ENCODE measurements at regions not wholly inside any gene's neighbourhood (a gene's known extent, or its start where the extent isn't known, plus 50 kb on each side); places are given as distances from the start of the nearest gene placed in this dataset.

- TF ChIP-seq EZH2 (IDR thresholded peaks at IDR 0.05; ENCODE audit: borderline replicate concordance, low read depth, low read length, severe bottlenecking) (no peak), JUN (IDR thresholded peaks at IDR 0.05; ENCODE audit: borderline replicate concordance, insufficient read depth, insufficient read length, low read depth) (no peak), FOS (IDR thresholded peaks at IDR 0.05; ENCODE audit: borderline replicate concordance, insufficient read depth, low read length) (no peak), MAX (IDR thresholded peaks at IDR 0.05; ENCODE audit: insufficient read depth, insufficient read length) (no peak), POLR2AphosphoS5 (IDR thresholded peaks at IDR 0.05; ENCODE audit: insufficient read depth, low read depth, low read length) (no peak), GATA2 (IDR thresholded peaks at IDR 0.05; ENCODE audit: insufficient read depth, insufficient read length, low read depth, low read length) (no peak), CTCF (IDR thresholded peaks at IDR 0.05; ENCODE audit: extremely low read depth in 1 of 2, insufficient read depth in 1 of 2, low read depth in 1 of 2, low read length in 2 of 2) (no peak), POLR2A (IDR thresholded peaks at IDR 0.05; ENCODE audit: low read depth, low read length) (no peak), MYC (IDR thresholded peaks at IDR 0.05; ENCODE audit: low read depth, low read length) (no peak)
- Histone ChIP-seq H3K36me3 (ENCODE audit: control insufficient read depth in 2 of 2, extremely low read depth in 1 of 2, insufficient read depth in 2 of 2, low read length in 2 of 2) (no peaks in the 10 kb centered on the region), H3K27me3 (ENCODE audit: control insufficient read depth in 2 of 2, insufficient read depth in 2 of 2, low read length in 2 of 2) (no peaks in the 10 kb centered on the region), H3K27ac (ENCODE audit: insufficient read depth, low read depth, low read length) (no peak overlapping the region), H3K9me1 (replicated peaks; ENCODE audit: control insufficient read depth, extremely low read depth, insufficient read depth, low read length) (no peaks in the 10 kb centered on the region), H3K9me3 (replicated peaks; ENCODE audit: control insufficient read depth, insufficient read depth, low read length) (no peaks in the 10 kb centered on the region), H2AFZ (ENCODE audit: low read depth, low read length) (no peak overlapping the region), H3K79me2 (ENCODE audit: control insufficient read depth, insufficient read depth, low read length) (no peaks in the 10 kb centered on the region), H4K20me1 (replicated peaks; ENCODE audit: control insufficient read depth, extremely low read depth, insufficient read depth, low read length) (no peaks in the 10 kb centered on the region), H3K4me2 (ENCODE audit: insufficient read depth, low read length) (no peak overlapping the region), H3K9ac (replicated peaks; ENCODE audit: extremely low read depth, insufficient read depth, low read length) (no peak overlapping the region), H3K4me3 (replicated peaks in 1 of 3; ENCODE audit: insufficient read depth in 1 of 3, low read depth in 1 of 3, low read length in 3 of 3) (no peak overlapping the region), H3K4me1 (ENCODE audit: control insufficient read depth, extremely low read depth, insufficient read depth, low read length) (no peaks in the 10 kb centered on the region)
- BruUV-seq (replicated peaks) = no TSS peak
- intact Hi-C loops (cut with micrococcal nuclease) (no loop called here), dilution Hi-C loops (cut with MboI; ENCODE audit: extremely low pct_ligation_motif_present, low sequenced_read_pairs) (no loop called here)
- FAIRE-seq (no peak), DNase-seq (ENCODE audit: low read depth, low spot score) (no peak)
- POLR2A ChIA-PET = no interaction called here
- CTCF ChIA-PET = no interaction called here
Measured at GRCh38 chr5:6175172-6175854, 203.0 kb downstream of the MED10 start.
